SK-N-SH (cell line): ENCODE measurements at regions not wholly inside any gene's neighbourhood (a gene's known extent, or its start where the extent isn't known, plus 50 kb on each side); places are given as distances from the start of the nearest gene placed in this dataset.

Experiments used
- CTCF ChIA-PET: fragments of 300-600, 350-600 bp; formaldehyde crosslinking; extraction: SDS; loops from one replicate; lab custom pipeline; 2021; lab: Yijun Ruan, JAX
- POLR2A ChIA-PET: fragments of 350-600 bp; sonication (Branson Sonifier 250); formaldehyde crosslinking; extraction: SDS; loops from one replicate; lab custom pipeline; 2020; ENCODE audit warnings: antibody characterized with exemption, inconsistent platforms; lab: Yijun Ruan, JAX
- DNase-seq: peaks from one replicate; pipeline ENCODE4 v3.0.0; 2012
- H2AFZ ChIP-seq: fragments of 200-600 bp; sonication (generic); 2 replicates; pipeline ENCODE4 v1.8.1; 2016; ENCODE audit warnings: antibody characterized with exemption, mild to moderate bottlenecking, low read depth
- H3F3A ChIP-seq: fragments of 200-600 bp; sonication (generic); replicated peaks from 2 replicates; pipeline ENCODE3; 2016; ENCODE audit warnings: antibody characterized with exemption, mild to moderate bottlenecking; ENCODE audit not compliant: insufficient read depth
- H3K27ac ChIP-seq, 2 experiments: fragments of 200-500 bp in 1 of 2; fragments of 200-600 bp in 1 of 2; sonication (Bioruptor generic) in 1 of 2; sonication (generic), shearing (Covaris generic) in 1 of 2; 2 replicates each; pipeline versions ENCODE4 v1.5.1 to v1.6.1; 2014 to 2016; ENCODE audit warnings: low read depth in 2 of 2, inconsistent platforms in 1 of 2, low read length in 1 of 2, mild to moderate bottlenecking in 1 of 2, mixed read lengths in 1 of 2
- H3K27me3 ChIP-seq: fragments of 200-600 bp; sonication (generic), shearing (Covaris generic); 2 replicates; pipeline ENCODE4 v1.6.1; 2016; ENCODE audit warnings: mixed run types; ENCODE audit not compliant: insufficient read depth
- H3K36me3 ChIP-seq, 2 experiments: fragments of 200-500 bp in 1 of 2; fragments of 200-600 bp in 1 of 2; sonication (Bioruptor generic) in 1 of 2; sonication (generic) in 1 of 2; replicated peaks in 1 of 2; 2 replicates each; pipeline versions ENCODE3 to v1.5.1; 2014 to 2016; ENCODE audit warnings: low read length in 1 of 2, mild to moderate bottlenecking in 1 of 2; ENCODE audit not compliant: insufficient read depth in 2 of 2, control insufficient read depth in 1 of 2
- H3K4me1 ChIP-seq, 2 experiments: fragments of 200-500 bp in 1 of 2; fragments of 200-600 bp in 1 of 2; sonication (Bioruptor generic) in 1 of 2; sonication (generic), shearing (Covaris generic) in 1 of 2; 2 replicates each; pipeline versions ENCODE4 v1.5.1 to v1.6.1; 2014 to 2016; ENCODE audit warnings: low read depth in 1 of 2, low read length in 1 of 2, mixed run types in 1 of 2; ENCODE audit not compliant: insufficient read depth in 2 of 2, control insufficient read depth in 1 of 2
- H3K4me2 ChIP-seq: fragments of 200-600 bp; sonication (generic), shearing (Covaris generic); 2 replicates; pipeline ENCODE4 v1.6.1; 2017; ENCODE audit warnings: mixed run types
- H3K4me3 ChIP-seq, 2 experiments: fragments of 200-500 bp in 1 of 2; fragments of 200-600 bp in 1 of 2; sonication (Bioruptor generic) in 1 of 2; sonication (generic), shearing (Covaris generic) in 1 of 2; 2 replicates each; pipeline versions ENCODE4 v1.5.1 to v1.8.1; 2014 to 2016; ENCODE audit warnings: low read depth in 2 of 2, inconsistent platforms in 1 of 2, low read length in 1 of 2, mild to moderate bottlenecking in 1 of 2, mixed read lengths in 1 of 2, moderate library complexity in 1 of 2
- H3K79me2 ChIP-seq: fragments of 200-600 bp; sonication (generic); 2 replicates; pipeline ENCODE4 v1.8.1; 2017; ENCODE audit warnings: mild to moderate bottlenecking; ENCODE audit not compliant: insufficient read depth
- H3K9ac ChIP-seq: fragments of 200-600 bp; sonication (generic); 2 replicates; pipeline ENCODE4 v1.6.1; 2017; ENCODE audit warnings: mixed run types
- H3K9me2 ChIP-seq: fragments of 200-600 bp; sonication (generic); 2 replicates; pipeline ENCODE4 v1.6.1; 2017; ENCODE audit warnings: mixed run types
- H3K9me3 ChIP-seq: fragments of 200-600 bp; sonication (generic); 2 replicates; pipeline ENCODE4 v1.6.1; 2017; ENCODE audit warnings: mixed run types, mild to moderate bottlenecking, moderate library complexity
- H4K20me1 ChIP-seq: fragments of 200-600 bp; sonication (generic); 2 replicates; pipeline ENCODE4 v1.6.1; 2017; ENCODE audit warnings: mild to moderate bottlenecking, mixed run types; ENCODE audit not compliant: insufficient read depth
- EZH2phosphoT487 ChIP-seq: fragments of 200-600 bp; sonication (generic); IDR thresholded peaks from 2 replicates; pipeline ENCODE4 v1.6.1; 2017; ENCODE audit warnings: low read depth, mixed run types, mild to moderate bottlenecking, antibody characterized with exemption, moderate library complexity, borderline replicate concordance
- FOSL2 ChIP-seq: IDR thresholded peaks from 2 replicates; pipeline ENCODE4 v1.4.0; 2012; ENCODE audit warnings: low read depth, mild to moderate bottlenecking, moderate library complexity, borderline replicate concordance
- GABPA ChIP-seq: IDR thresholded peaks from 2 replicates; pipeline ENCODE4 v1.4.0; 2012; ENCODE audit warnings: low read depth, mild to moderate bottlenecking
- GATA2 ChIP-seq: sonication (generic); formaldehyde crosslinking; IDR thresholded peaks from 2 replicates; pipeline ENCODE4 v1.5.0; 2020; ENCODE audit warnings: mild to moderate bottlenecking, missing genetic modification reagents
- JUND ChIP-seq: IDR thresholded peaks from 2 replicates; pipeline ENCODE4 v1.4.0; 2012
- RAD21 ChIP-seq: IDR thresholded peaks from 2 replicates; pipeline ENCODE4 v1.6.1; 2012; ENCODE audit warnings: mild to moderate bottlenecking, low read length
- RCOR1 ChIP-seq: fragments of 150-350 bp; IDR thresholded peaks from 2 replicates; pipeline ENCODE4 v1.6.1; 2017; ENCODE audit warnings: antibody characterized with exemption, low read length
- TAF1 ChIP-seq: IDR thresholded peaks from 2 replicates; pipeline ENCODE4 v1.6.1; 2012; ENCODE audit warnings: low read depth, mild to moderate bottlenecking, low read length, moderate library complexity, borderline replicate concordance
- TEAD4 ChIP-seq: IDR thresholded peaks from 2 replicates; pipeline ENCODE4 v1.4.0; 2012; ENCODE audit warnings: mild to moderate bottlenecking, borderline replicate concordance; ENCODE audit not compliant: insufficient read depth
- YY1 ChIP-seq: IDR thresholded peaks from 2 replicates; pipeline ENCODE4 v1.4.0; 2012; ENCODE audit warnings: low read depth, mild to moderate bottlenecking
- WGBS: methylation state at CpG from one replicate; pipeline ENCODE4 v1.1.6; 2017; ENCODE audit warnings: low lambda C conversion rate; 5-methylcytosine and 5-hydroxymethylcytosine counted together
- TF ChIP-seq, protein P1 (sequence below): IDR thresholded peaks from 2 replicates; pipeline ENCODE4 v1.6.1; 2012; ENCODE audit warnings: mild to moderate bottlenecking, low read depth, low read length, moderate library complexity
- TF ChIP-seq, protein P2 (sequence below): fragments of 200-600 bp; sonication (generic); IDR thresholded peaks from 2 replicates; pipeline ENCODE4 v1.6.1; 2017; ENCODE audit warnings: antibody characterized with exemption, mild to moderate bottlenecking, moderate library complexity
- TF ChIP-seq, protein P3 (sequence below): IDR thresholded peaks from 2 replicates; pipeline ENCODE4 v1.4.0; 2012; ENCODE audit warnings: low read depth, borderline replicate concordance
- TF ChIP-seq, protein P4 (sequence below): IDR thresholded peaks from 2 replicates; pipeline ENCODE4 v1.4.0; 2012; ENCODE audit warnings: low read depth
- TF ChIP-seq, protein P5 (sequence below): IDR thresholded peaks from 2 replicates; pipeline ENCODE4 v1.4.0; 2012; ENCODE audit warnings: low read depth, borderline replicate concordance

DNA sequence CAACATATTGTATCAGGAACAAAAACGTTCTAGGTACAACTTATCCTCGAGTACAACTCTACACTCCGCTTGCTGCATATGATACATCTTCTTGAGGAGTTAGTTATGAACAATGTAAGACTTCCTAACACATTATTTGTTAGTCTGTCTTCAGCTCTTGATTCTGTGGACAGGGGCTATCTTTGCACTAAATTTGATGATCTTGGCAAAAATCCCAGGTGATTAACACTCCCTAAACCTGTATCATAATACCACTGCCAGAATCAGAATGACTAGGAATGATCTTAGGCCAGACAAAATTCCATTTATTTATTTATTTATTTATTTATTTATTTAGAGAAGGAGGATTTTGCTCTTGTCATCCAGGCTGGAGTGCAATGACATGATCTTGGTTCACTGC lies 108.7 kb upstream of the AUTS2 start:
- Histone ChIP-seq H3K27me3 (peaks cover 5% of the 10 kb centered on the region; the same call in 1 of the 2 replicates), H3K36me3 (no peaks in the 10 kb centered on the region), H3K79me2 (no peaks in the 10 kb centered on the region), H3K27ac (no peak overlapping the region), H3K9ac (no peak overlapping the region), H4K20me1 (no peaks in the 10 kb centered on the region), H3K9me3 (no peaks in the 10 kb centered on the region), H3K4me1 (no peaks in the 10 kb centered on the region), H3K9me2 (no peaks in the 10 kb centered on the region), H3F3A (no peaks in the 10 kb centered on the region), H3K4me3 (no peak overlapping the region), H3K4me2 (no peak overlapping the region), H2AFZ (no peak overlapping the region)
- TF ChIP-seq, protein P1, sequence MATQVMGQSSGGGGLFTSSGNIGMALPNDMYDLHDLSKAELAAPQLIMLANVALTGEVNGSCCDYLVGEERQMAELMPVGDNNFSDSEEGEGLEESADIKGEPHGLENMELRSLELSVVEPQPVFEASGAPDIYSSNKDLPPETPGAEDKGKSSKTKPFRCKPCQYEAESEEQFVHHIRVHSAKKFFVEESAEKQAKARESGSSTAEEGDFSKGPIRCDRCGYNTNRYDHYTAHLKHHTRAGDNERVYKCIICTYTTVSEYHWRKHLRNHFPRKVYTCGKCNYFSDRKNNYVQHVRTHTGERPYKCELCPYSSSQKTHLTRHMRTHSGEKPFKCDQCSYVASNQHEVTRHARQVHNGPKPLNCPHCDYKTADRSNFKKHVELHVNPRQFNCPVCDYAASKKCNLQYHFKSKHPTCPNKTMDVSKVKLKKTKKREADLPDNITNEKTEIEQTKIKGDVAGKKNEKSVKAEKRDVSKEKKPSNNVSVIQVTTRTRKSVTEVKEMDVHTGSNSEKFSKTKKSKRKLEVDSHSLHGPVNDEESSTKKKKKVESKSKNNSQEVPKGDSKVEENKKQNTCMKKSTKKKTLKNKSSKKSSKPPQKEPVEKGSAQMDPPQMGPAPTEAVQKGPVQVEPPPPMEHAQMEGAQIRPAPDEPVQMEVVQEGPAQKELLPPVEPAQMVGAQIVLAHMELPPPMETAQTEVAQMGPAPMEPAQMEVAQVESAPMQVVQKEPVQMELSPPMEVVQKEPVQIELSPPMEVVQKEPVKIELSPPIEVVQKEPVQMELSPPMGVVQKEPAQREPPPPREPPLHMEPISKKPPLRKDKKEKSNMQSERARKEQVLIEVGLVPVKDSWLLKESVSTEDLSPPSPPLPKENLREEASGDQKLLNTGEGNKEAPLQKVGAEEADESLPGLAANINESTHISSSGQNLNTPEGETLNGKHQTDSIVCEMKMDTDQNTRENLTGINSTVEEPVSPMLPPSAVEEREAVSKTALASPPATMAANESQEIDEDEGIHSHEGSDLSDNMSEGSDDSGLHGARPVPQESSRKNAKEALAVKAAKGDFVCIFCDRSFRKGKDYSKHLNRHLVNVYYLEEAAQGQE, result no peak
- TF ChIP-seq RAD21 (no peak), TEAD4 (no peak), GABPA (no peak), YY1 (no peak)
- TF ChIP-seq, protein P2, sequence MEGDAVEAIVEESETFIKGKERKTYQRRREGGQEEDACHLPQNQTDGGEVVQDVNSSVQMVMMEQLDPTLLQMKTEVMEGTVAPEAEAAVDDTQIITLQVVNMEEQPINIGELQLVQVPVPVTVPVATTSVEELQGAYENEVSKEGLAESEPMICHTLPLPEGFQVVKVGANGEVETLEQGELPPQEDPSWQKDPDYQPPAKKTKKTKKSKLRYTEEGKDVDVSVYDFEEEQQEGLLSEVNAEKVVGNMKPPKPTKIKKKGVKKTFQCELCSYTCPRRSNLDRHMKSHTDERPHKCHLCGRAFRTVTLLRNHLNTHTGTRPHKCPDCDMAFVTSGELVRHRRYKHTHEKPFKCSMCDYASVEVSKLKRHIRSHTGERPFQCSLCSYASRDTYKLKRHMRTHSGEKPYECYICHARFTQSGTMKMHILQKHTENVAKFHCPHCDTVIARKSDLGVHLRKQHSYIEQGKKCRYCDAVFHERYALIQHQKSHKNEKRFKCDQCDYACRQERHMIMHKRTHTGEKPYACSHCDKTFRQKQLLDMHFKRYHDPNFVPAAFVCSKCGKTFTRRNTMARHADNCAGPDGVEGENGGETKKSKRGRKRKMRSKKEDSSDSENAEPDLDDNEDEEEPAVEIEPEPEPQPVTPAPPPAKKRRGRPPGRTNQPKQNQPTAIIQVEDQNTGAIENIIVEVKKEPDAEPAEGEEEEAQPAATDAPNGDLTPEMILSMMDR, result no peak
- TF ChIP-seq, protein P3, sequence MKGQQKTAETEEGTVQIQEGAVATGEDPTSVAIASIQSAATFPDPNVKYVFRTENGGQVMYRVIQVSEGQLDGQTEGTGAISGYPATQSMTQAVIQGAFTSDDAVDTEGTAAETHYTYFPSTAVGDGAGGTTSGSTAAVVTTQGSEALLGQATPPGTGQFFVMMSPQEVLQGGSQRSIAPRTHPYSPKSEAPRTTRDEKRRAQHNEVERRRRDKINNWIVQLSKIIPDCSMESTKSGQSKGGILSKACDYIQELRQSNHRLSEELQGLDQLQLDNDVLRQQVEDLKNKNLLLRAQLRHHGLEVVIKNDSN, result no peak
- TF ChIP-seq, protein P4, sequence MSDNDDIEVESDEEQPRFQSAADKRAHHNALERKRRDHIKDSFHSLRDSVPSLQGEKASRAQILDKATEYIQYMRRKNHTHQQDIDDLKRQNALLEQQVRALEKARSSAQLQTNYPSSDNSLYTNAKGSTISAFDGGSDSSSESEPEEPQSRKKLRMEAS, result no peak
- DNase-seq, result no peak
- POLR2A ChIA-PET, result no interaction called here
- CTCF ChIA-PET, result no interaction called here
- WGBS, result 59% methylated on average over 3 of the region's 3 CpGs

DNA sequence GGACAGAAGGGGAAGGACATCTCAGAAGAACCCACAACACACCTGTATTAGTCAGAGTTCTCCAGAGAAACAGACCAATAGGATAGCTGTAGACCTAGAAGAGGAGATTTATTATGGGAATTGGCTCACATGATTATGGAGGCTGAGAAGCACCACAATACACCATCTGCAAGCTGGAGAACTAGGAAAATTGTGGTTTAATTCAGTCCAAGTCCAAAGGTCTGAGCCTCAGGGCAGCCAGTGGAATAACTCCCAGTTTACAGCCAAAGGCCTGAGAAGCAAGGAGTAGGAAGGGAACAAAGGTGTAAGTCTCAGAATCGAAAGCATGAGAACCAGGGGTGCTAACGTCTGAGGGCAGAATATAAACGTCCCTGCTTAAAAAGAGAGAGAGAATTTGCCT lies 99.6 kb upstream of the AUTS2 start:
- 15% methylated on average over 3 of the region's 3 CpGs for WGBS
- DNase-seq, result no peak
- Histone ChIP-seq H3K4me2 (no peak overlapping the region), H3K4me3 (no peak overlapping the region), H3F3A (no peaks in the 10 kb centered on the region), H3K27me3 (no peaks in the 10 kb centered on the region), H3K9me2 (no peaks in the 10 kb centered on the region), H2AFZ (no peak overlapping the region), H3K79me2 (no peaks in the 10 kb centered on the region), H3K36me3 (no peaks in the 10 kb centered on the region), H4K20me1 (no peaks in the 10 kb centered on the region), H3K9me3 (no peaks in the 10 kb centered on the region), H3K9ac (no peak overlapping the region), H3K4me1 (no peaks in the 10 kb centered on the region; a peak in 1 of 4 replicates), H3K27ac (no peak overlapping the region)
- ChIA-PET POLR2A (no interaction called here), CTCF (no interaction called here)
- TF ChIP-seq, protein P1, result no peak
- TF ChIP-seq, protein P5, sequence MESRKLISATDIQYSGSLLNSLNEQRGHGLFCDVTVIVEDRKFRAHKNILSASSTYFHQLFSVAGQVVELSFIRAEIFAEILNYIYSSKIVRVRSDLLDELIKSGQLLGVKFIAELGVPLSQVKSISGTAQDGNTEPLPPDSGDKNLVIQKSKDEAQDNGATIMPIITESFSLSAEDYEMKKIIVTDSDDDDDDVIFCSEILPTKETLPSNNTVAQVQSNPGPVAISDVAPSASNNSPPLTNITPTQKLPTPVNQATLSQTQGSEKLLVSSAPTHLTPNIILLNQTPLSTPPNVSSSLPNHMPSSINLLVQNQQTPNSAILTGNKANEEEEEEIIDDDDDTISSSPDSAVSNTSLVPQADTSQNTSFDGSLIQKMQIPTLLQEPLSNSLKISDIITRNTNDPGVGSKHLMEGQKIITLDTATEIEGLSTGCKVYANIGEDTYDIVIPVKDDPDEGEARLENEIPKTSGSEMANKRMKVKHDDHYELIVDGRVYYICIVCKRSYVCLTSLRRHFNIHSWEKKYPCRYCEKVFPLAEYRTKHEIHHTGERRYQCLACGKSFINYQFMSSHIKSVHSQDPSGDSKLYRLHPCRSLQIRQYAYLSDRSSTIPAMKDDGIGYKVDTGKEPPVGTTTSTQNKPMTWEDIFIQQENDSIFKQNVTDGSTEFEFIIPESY, result no peak
- TF ChIP-seq RAD21, result no peak
- TF ChIP-seq RCOR1, result no peak
- TF ChIP-seq JUND, result no peak
- no peak for TF ChIP-seq TAF1
- TF ChIP-seq EZH2phosphoT487, result no peak
- TF ChIP-seq GATA2 (CRISPR knock-in tag), result no peak
- TF ChIP-seq FOSL2, result no peak
